ENCODE measurements at regions not wholly inside any gene's neighbourhood (a gene's known extent, or its start where the extent isn't known, plus 50 kb on each side); places are given as distances from the start of the nearest gene placed in this dataset.

GRCh38 chr3:67196677-67197076 is 198.6 kb downstream of the KBTBD8 start:
- DNase-seq (ENCODE audit: low read depth): no peak
- no peaks in the 10 kb centered on the region for H3K36me3 ChIP-seq (ENCODE audit: control insufficient read depth, insufficient read depth, low read length)
- TF ChIP-seq CTCF (IDR thresholded peaks at IDR 0.05; ENCODE audit: insufficient read depth, low read length, poor library complexity, severe bottlenecking): no peak
- H3K27me3 ChIP-seq (ENCODE audit: control insufficient read depth, insufficient read depth, low read length): no peaks in the 10 kb centered on the region
- no peak overlapping the region for H3K4me3 ChIP-seq (ENCODE audit: low read depth, low read length)

- no peaks in the 10 kb centered on the region for H3K27me3 ChIP-seq (ENCODE audit: control insufficient read depth, insufficient read depth, low read length)
- no peak for TF ChIP-seq CTCF (IDR thresholded peaks at IDR 0.05; ENCODE audit: insufficient read depth, low read length, poor library complexity, severe bottlenecking)
- no peaks in the 10 kb centered on the region for H3K36me3 ChIP-seq (ENCODE audit: control insufficient read depth, insufficient read depth, low read length)
- DNase-seq (ENCODE audit: low read depth): no peak
- no peak overlapping the region for H3K4me3 ChIP-seq (ENCODE audit: low read depth, low read length)
Measured at GRCh38 chr3:67198374-67198773, 200.3 kb downstream of the KBTBD8 start.

GRCh38 chr3:67200618-67201017 is 202.5 kb downstream of the KBTBD8 start:
- no peak for DNase-seq (ENCODE audit: low read depth)
- no peak overlapping the region for H3K4me3 ChIP-seq (ENCODE audit: low read depth, low read length)
- H3K36me3 ChIP-seq (ENCODE audit: control insufficient read depth, insufficient read depth, low read length): no peaks in the 10 kb centered on the region
- no peak for TF ChIP-seq CTCF (IDR thresholded peaks at IDR 0.05; ENCODE audit: insufficient read depth, low read length, poor library complexity, severe bottlenecking)
- H3K27me3 ChIP-seq (ENCODE audit: control insufficient read depth, insufficient read depth, low read length): no peaks in the 10 kb centered on the region

GRCh38 chr3:67201026-67201425 is 202.9 kb downstream of the KBTBD8 start:
- no peaks in the 10 kb centered on the region for H3K27me3 ChIP-seq (ENCODE audit: control insufficient read depth, insufficient read depth, low read length)
- H3K4me3 ChIP-seq (ENCODE audit: low read depth, low read length): no peak overlapping the region
- no peak for DNase-seq (ENCODE audit: low read depth)
- H3K36me3 ChIP-seq (ENCODE audit: control insufficient read depth, insufficient read depth, low read length): no peaks in the 10 kb centered on the region
- TF ChIP-seq CTCF (IDR thresholded peaks at IDR 0.05; ENCODE audit: insufficient read depth, low read length, poor library complexity, severe bottlenecking): no peak

- Histone ChIP-seq H3K27me3 (ENCODE audit: control insufficient read depth, insufficient read depth, low read length) (no peaks in the 10 kb centered on the region), H3K36me3 (ENCODE audit: control insufficient read depth, insufficient read depth, low read length) (no peaks in the 10 kb centered on the region), H3K4me3 (ENCODE audit: low read depth, low read length) (no peak overlapping the region)
- no peak for DNase-seq (ENCODE audit: low read depth)
- TF ChIP-seq CTCF (IDR thresholded peaks at IDR 0.05; ENCODE audit: insufficient read depth, low read length, poor library complexity, severe bottlenecking): no peak
Measured at GRCh38 chr3:67202053-67202452, 203.9 kb downstream of the KBTBD8 start.

DNA sequence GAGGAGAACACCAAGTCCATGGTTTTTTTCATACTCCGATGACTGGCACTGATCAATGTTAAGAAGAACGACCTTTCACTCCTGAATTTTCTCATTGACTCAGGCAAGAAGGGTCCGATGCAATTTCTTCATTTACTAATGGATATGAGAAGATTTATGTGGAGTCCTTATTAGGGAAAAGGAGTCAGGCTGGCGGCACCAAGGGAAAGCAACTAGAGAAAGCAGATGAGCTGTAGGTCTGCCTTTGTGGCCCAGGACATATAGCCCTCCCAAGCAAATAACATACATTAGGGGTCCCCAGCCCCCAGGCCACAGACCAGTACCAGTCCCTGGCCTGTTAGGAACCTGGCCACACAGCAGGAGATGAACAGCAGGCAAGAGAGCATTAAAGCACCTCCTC is 206.8 kb downstream of the KBTBD8 start:
- TF ChIP-seq CTCF (IDR thresholded peaks at IDR 0.05; ENCODE audit: insufficient read depth, low read length, poor library complexity, severe bottlenecking): no peak
- H3K36me3 ChIP-seq (ENCODE audit: control insufficient read depth, insufficient read depth, low read length): no peaks in the 10 kb centered on the region
- H3K27me3 ChIP-seq (ENCODE audit: control insufficient read depth, insufficient read depth, low read length): no peaks in the 10 kb centered on the region
- DNase-seq (ENCODE audit: low read depth): no peak
- H3K4me3 ChIP-seq (ENCODE audit: low read depth, low read length): no peak overlapping the region
